Body of pancreas (tissue), 4 donors: ENCODE measurements at regions not wholly inside any gene's neighbourhood (a gene's known extent, or its start where the extent isn't known, plus 50 kb on each side); places are given as distances from the start of the nearest gene placed in this dataset.

ENCODE experiments used
- CTCF ChIP-seq, 7 experiments: fragments of 450-650 bp in 4 of 7; fragments of 200-600 bp in 3 of 7; sonication (generic) in 3 of 7; IDR thresholded peaks; one replicate each; pipeline ENCODE4 v1.5.1; 2016 to 2019; ENCODE audit warnings: antibody characterized with exemption in 7 of 7
- POLR2A ChIP-seq, 3 donors: fragments of 450-650 bp; IDR thresholded peaks; one replicate each; pipeline ENCODE4 v1.6.1; 2016; ENCODE audit warnings: antibody characterized with exemption in 3 of 3, mild to moderate bottlenecking in 2 of 3

GRCh38 chr1:80531182-80531581 lies 1269.6 kb upstream of the ADGRL2 start:
- no peak for TF ChIP-seq CTCF (IDR thresholded peaks at IDR 0.05)
- TF ChIP-seq POLR2A (IDR thresholded peaks at IDR 0.05): no peak
